NCI-H748 treated with DMSO at 0.1 percent for 48 hours (cell line): ENCODE measurements at regions not wholly inside any gene's neighbourhood (a gene's known extent, or its start where the extent isn't known, plus 50 kb on each side); places are given as distances from the start of the nearest gene placed in this dataset.
"Not testable (repeated sequence)": the region's sequence is repeated elsewhere in the genome, so short reads cannot be mapped to it uniquely, and the experiment has no call there.

Source experiments
- DNase-seq: peaks from one replicate; lab custom pipeline; 2025; lab: John Stamatoyannopoulos, UW

DNA sequence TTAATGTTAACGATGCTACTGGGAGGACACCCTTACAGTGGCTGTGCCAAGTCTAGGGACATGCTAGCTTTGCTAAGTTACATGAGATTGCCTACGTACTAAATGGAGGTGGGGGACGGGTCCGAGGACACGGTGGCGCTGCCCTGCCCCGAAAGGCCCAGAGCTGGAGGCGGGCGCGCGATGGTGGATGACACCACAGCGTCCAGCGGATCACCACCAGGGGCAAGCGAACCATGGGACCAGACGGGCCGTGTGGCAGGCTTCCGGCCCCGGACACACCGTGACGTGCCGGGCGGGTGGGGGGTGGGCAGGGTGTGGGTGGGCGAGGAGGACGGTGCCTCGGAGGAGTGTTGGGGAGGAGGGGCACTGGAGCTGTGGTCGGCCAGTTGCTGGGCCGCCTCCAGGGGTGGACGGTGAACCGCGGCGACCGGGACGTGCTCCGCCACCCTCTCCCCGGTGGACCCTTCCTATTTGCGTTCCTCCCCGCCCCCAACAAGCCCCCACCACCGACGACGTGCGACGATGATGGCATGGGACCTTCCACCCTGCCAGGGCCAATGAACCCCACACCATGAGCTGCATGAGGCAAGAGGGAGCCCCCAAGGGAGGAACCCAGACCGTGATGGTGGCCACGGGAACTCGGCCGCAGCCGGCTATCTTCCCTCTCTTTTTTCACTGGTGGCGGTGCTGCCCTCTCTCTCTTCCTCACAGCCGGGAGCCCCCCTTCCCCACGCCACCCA, 773.3 kb upstream of the DEFB115 start:
- no peak for DNase-seq

DNA sequence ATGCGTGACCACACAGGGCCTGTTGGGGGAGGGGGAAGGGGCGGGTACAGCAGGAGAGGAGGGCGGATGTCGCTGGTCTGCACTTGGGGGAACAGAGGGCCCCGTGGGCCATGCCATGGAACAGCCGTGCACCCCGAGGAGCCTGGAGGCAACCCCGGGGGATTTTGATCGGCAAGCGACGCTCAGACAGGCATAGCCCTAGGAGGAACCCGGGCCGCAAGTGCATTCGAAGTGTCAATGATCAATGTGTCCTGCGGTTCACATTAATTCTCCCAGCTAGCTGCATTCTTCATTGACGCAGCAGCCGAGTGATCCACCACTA, 772.8 kb upstream of the DEFB115 start:
- DNase-seq = no peak

DNA sequence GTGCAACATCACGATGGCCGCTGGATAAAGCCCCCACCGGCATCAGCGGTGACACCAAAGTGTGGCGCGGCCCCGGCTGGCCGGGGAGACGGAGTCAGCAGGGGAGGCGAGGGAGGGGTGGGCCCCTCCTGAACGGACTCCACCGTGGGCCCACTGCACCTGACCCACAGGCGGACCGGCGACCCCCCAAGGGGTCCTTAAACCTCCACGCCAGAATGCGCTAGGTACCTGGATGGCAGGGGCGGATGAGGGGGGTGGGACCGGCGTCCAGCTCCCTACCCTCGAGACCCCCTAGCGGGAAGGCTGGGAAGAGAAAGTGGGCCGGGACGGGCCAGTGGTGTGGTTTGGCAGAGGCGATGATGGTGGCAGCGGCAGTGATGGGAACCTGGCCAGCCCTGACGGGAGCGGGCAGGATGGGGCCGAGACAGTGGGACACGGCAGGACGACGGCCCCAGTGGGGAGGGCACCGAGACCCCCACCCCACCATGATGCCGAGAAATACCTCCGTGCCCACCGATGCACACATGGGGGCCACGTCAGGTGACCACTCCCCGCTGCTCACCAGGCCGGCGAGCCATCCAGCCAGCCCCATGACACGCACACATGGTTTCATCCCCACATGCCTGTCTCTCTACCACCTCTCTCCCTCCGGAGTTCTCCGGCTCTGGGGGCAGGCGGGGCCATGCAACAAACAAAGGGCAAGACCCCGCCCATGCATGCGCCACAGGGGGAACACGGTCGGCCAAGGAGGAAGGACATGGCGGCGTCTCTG, 771.9 kb upstream of the DEFB115 start:
- no peak for DNase-seq

DNA sequence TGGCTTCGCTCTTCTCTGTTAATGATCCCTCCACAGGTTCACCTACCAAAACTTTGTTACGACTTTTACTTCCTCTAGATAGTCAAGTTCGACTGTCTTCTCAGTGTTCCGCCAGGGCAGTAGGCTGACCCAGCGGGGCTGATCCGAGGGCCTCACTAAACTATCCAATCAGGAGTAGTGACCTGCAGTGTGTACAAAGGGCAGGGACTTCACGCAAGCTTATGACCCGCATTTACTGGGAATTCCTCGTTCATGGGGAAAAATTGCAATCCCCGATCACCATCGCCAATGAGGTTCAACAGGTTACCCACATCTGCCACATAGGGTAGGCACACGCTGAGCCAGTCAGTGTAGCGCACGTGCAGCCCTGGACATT, 771.4 kb upstream of the DEFB115 start:
- no peak for DNase-seq

DNA sequence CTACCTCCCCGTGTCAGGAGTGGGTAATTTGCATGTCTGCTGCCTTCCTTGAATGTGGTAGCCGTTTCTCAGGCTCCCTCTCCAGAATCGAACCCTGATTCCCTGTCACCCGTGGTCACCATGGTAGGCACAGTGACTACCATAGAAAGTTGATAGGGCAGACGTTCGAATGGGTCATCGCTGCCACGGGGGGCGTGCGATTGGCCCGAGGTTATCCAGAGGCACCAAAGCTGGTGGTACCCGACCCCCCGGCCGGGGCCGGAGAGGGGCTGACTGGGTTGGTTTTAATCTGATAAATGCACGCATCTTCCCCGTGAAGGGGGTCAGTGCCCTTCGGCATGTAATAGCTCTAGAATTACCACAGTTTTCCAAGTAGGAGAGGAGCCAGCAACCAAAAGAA, 770.0 kb upstream of the DEFB115 start:
- not testable (repeated sequence) for DNase-seq

DNA sequence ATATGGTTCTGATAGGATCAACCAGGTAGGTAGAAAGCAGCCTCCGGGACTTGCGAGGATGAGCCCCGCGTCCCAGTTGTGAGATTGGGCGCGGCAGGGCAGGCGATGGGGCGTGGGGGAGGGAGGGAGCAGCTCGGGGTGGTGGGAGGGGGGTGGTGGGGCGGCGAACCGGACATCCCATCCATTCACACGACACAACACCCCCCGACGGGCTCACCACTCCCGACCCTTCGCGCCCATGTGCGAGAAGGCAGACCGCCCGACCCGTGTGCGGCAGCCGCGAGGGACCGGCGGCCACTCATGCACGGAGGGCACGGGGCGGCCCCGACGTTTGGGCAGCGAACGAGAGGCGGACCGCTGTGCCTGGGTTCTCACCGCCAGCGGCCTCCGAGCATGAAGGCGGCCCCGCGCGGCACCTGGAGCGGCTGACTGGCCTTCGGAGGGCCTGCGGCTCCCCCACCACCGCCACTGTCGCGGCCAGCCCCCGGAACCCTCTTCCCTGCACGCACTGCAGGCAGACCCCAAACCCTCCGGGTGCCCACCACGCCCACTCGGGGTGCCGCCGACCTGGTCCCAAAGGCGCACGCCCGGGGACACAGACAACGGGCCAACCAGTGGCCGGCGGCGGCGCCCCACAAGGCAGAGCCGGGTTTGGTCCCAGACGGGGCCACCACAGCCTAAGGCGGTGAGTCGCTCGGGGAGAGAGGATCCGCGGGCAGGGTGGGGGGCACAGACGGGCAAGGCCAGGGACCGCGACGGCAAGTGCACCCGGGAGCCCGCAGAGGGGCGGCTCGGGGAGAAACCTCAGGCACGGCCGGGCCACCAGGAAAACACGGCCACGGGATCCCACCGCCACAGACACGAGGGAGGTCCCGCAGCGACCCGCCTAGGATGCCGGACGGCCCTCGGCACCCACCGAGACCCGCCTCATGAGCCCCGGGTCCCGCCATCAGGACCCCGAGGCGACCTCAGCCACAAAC, 769.2 kb upstream of the DEFB115 start:
- DNase-seq = no peak

DNA sequence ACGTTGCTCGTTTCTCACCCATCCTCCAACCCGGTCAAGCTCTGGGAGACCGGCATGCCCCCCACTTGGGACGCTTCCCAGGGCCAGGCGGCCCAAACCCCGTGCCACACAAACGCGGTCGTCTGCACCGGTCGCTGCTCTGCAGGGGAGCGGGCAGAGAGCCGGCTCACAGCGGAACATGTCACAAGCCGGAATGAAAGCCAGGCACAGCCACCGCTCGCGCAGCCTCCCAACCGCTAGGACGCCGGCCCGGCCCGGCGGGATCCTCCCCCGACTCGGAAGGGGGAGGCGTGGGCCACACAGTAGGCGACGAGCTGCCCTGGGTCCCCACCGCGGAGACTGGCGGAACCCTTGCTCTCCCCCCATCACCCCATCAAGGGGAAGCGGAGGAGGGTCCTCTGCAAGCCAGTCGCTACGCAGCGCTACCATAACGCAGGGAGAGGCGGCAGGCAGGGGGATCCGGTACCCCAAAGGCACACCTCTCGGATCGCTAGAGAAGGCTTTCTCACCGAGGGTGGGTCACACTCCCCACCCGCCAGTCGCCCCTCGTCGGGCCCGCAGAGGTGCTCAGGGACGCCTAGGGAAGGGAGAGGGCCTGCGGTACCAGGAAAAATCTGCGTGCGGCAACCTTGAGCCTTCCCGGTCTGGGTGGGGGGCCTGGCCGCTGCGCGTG, 768.4 kb upstream of the DEFB115 start:
- no peak for DNase-seq

DNA sequence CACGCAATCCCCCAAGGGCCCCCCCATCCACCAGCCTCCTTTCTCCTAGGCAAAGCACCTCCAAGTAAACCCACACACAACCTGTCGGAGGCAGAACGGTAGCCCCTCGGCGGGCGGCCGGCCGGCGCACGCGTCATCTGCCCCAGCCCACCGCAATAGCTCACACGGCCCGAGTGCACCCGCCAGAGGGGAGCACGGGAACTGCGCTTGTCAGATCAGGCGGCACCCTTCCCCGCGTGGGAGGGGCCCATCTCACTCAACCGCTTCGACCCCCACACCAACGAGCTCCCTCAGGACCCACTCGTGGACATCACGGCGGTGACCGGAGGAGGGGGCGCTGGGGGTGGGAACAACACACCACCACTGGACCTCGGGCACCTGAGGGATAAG, 767.9 kb upstream of the DEFB115 start:
- no peak for DNase-seq

DNA sequence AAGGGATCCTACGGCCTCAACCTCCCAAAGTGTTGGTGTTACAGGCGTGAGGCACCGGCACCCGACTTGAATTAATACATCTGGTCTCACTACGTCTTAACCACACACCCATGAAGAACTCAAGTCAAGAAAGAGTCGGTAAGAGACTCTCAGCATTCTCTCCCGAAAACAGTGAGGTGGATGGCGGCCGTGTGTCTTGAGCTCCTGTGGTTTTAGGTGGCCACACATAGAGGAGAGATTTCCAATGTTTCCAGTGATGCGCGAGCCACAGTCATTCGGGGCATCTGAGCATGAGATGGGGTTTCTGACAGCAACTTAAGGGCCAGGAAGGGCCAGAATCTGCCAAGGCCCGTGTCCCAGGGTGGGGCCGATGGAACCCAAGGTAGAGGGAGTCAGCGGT, 766.4 kb upstream of the DEFB115 start:
- DNase-seq = no peak

DNA sequence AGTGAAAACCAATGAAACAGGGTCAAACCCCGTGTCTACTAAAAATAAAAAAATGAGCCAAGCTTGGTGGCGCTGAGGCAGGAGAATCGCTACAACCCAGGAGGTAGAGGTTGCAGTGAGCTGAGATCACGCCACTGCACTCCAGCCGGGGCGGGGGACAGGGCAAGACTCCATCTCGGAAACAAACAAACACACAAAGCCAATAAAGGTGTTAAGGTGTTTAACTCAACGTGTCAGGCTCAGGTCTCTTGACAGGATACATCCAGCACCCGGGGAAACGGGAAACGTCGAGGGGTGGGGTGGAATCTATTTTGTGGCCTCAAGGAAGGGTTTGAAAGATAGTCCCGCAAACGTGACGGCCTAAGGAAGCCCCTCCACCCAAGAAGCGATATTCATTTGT, 760.8 kb upstream of the DEFB115 start:
- DNase-seq = not testable (repeated sequence)

DNA sequence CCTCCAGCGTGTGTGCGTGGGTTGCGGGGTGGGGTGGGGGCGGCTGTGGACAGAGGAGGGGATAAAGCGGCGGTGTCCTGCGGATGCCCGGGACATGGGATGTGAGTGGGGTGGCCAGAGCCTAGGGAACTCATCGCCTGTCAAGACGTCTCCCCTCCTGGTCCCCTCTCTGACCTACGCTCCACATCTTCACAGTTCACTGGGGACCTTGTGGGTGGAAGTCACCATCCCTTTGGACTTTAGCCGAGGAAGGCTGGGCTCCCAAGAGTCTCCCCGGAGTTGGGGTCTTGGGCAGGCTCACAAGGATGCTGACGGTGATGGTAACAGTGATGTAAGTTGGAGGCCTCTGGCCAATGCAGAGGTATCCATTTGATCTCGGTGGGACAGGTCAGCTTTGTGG, 760.3 kb upstream of the DEFB115 start:
- DNase-seq = not testable (repeated sequence)

DNA sequence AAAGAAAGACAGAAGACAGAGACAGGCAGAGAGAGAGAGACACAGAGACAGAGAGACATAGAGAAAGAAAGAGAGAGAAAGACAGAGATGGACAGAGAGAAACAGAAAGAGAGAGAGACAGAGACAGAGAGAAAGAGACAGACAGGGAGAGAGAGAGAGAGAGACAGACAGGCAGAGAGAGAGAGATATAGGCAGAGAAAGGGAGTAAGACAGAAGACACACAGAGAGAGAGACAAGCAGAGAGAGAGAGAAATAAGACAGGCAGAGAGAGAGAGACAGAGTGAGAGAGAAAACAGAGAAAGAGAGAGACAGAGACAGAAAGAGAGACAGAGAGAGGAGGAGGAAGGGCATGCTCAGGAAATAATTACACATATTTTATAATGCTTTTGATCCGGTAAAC, 758.3 kb upstream of the DEFB115 start:
- DNase-seq = no peak

DNA sequence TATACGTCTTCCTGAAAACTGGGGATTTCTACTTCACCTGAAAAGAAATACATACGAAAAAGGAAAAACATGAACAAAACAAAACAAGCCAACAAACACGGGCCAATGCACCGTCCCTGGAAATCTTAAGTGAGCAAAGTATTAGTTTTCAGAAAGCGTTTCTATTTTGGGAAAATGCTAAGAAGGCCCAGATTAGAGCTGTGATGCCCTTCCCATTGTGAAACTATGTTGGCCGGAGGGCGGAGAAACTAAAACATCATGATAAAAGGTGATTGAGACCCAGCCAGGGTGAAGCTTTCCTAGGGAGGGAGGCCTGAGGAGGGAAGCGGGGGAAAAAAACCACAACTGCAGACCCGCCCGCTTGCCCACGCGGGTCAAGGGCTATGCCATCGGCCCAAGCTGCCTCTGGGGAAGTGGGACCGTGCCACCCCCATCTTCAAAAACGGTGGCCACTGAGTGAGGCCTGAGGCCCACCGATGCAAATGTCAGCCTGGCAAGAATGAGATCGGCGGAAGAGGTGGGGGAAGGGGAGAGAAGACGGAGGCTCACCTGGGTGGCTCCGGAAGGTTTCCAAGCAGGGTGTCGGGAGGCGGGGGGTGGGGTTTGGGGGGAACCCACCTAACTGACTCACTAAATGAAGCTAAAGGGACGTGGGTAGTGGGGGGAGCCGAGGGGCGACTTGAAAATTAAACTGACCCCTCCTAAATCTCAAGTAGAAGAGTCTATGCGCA, 757.6 kb upstream of the DEFB115 start:
- DNase-seq = not testable (repeated sequence)

DNA sequence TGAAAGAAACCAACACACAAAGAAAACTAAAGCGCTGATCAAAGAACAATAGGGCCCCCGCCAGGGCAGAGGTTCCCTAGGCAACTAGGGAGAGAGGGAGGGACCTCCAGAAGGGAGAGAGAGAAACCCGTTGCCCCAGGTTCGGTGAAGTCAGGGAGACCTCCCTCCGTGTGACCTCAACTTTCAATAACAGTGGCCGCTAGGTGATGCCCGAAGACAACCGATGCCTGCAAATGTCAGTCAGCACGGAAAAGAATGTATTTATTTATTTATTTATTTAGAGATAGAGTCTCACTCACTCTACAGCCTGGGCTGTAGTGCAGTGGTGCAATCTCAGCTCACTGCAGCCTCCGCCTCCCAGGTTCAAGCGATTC, 757.0 kb upstream of the DEFB115 start:
- DNase-seq = peak; percentile 14

DNA sequence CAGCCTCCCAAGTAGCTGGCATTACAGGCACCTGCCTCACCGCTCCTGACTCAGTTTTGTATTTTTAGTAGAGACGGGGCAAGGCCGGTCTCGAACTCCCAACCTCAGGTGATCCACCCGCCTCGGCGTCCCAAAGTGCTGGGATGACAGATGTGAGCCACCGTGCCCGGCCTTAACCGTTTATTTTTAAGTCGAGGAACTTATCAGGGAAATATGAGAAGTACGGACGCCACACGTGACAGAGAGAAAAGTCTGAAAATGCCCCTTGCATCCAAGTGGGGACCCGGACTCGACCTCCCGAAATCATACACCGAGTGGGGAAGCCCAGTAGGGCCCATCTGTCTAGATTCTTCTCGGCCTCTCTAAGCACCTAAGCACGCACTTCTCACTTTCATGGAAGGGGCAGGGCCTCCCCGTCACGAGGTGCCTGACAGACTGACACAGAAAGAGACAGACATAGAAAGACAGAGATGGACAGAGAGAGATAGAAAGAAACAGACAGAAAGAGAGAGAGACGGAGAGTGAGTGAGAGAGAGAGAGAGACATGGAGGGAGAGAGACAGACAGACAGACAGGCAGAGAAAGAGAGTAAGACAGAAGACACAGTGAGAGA, 756.5 kb upstream of the DEFB115 start:
- DNase-seq = no peak

DNA sequence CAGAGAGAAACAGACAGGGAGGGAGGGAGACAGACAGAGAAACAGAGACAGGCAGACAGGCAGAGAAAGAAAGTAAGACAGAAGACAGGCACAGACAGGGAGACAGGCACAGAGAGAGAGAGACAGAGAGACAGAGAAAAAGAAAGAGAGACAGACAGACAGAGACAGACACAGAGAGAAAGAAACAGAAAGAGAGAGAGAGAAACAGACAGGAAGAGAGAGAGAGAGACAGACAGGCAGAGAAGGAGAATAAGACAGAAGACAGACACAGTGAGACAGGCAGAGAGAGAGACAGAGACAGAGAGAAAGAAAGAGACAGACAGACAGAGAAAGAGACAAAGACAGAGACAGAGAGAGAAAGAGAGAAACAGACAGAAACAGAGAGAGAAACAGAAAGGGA, 754.8 kb upstream of the DEFB115 start:
- DNase-seq = no peak

DNA sequence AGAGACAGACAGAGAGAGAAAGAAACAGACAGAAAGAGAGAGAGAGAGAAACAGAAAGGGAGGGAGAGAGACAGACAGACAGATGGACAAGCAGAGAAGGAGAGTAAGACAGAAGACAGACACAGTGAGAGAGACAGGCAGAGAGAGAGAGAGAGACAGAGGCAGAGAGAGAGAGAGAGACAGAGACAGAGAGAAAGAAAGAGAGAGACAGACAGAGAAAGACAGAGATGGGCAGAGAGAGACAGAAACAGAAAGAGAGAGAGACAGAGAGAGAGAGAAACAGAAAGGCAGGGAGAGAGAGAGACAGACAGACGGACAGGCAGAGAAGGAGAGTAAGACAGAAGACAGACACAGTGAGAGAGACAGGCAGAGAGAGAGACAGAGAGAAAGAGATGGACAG, 754.3 kb upstream of the DEFB115 start:
- not testable (repeated sequence) for DNase-seq

DNA sequence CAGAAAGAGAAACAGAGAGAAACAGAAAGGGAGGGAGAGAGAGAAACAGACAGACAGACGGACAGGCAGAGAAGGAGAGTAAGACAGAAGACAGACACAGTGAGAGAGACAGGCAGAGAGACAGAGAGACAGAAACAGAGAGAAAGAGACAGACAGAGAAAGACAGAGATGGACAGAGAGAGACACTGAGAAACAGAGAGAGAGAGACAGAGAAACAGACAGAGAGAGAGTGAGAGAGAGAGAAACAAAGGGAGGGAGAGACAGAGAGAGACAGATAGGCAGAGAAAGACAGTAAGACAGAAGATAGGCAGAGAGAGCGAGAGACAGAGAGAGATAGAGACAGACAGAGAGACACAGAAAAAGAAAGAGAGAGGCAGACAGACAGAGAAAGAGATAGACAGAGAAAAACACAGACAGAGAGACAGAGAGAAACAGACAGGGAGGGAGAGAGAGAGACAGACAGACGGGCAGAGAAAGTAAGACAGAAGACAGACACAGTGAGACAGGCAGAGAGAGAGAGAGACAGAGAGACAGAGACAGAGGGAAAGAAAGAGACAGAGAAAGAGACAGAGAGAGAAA, 753.4 kb upstream of the DEFB115 start:
- no peak for DNase-seq

DNA sequence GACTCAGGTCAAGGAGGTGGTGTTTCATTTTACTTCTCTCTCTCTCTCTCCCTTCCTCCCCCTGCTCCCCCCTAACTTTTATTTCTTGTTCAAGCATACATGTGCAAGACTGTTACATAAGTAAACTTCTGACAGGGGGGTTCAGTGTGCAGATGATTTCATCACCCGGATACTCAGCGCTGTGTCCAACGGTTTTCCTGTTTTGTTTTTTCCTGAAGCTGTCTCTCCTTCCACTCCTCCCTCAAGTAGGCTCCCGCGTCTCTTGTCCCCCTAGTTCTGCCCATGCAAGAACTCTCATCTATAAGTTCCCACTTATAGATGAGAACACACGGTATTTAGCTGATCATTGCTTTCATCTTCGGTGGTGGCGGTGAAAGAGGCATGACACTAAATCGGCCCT, 751.9 kb upstream of the DEFB115 start:
- DNase-seq = no peak

DNA sequence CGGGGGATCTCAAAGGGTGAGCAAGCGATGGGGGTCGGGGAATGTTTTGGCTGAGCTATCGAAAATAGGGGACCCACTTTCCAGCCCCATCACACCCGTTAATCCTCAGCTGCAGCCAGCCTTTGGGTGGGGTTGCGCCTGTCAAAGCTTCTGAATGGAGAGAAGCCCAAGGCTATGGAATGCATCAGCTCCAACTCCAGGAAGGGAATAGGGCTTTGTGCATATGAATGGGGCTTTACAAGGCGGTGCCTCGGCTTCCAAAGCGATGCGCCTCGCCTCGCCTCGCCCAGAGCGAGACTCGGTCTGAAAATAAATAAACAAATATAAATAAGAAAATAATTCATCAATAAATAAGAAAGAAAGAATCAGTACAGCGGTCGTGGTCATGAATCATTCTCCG, 751.4 kb upstream of the DEFB115 start:
- no peak for DNase-seq

DNA sequence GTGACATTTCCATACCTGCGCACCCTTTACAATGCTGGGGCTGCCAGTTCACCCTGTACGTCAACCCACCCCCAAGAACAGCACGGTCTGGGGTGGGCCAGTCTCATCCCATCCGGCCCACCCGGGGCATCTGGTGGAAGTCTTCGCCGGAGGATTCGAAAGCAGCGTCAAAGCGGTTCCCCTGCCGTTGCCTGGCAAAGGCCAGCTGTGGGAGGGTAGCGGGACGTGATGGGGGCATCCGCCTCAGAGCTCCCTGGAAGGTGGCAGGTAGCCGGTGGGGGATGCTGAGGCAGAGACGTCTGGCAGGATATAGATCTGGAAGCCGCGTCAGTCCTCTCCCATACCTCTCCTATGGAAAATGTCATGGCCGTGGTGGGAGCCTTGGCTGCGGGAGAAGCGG, 749.1 kb upstream of the DEFB115 start:
- DNase-seq = not testable (repeated sequence)
